ENCODE measurements at regions not wholly inside any gene's neighbourhood (a gene's known extent, or its start where the extent isn't known, plus 50 kb on each side); places are given as distances from the start of the nearest gene placed in this dataset.
A peak's percentile ranks its signal among the peaks of the same experiment; 100 is the strongest.

GRCh38 chr12:45601888-45602287, 127.6 kb upstream of the ARID2 start:
- no peak for TF ChIP-seq CTCF (IDR thresholded peaks at IDR 0.05)
- no peak for TF ChIP-seq POLR2A (IDR thresholded peaks at IDR 0.05)
- H3K4me3 ChIP-seq, result no peak overlapping the region
- no peak overlapping the region for H3K27ac ChIP-seq
- intact Hi-C loops (cut with DNase I), result no loop called here
- DNase-seq, result no peak
- no peaks in the 10 kb centered on the region for H3K27me3 ChIP-seq
- 31 to 34% methylated on average over 4 of the region's 4 CpGs for WGBS, 2 donors
- no peaks in the 10 kb centered on the region for H3K4me1 ChIP-seq
- H3K9me3 ChIP-seq, result no peaks in the 10 kb centered on the region
- ATAC-seq, result no peak
- H3K36me3 ChIP-seq (replicated peaks in 1 of 2; ENCODE audit: insufficient read depth in 1 of 2, low read depth in 2 of 2), result no peaks in the 10 kb centered on the region

DNA sequence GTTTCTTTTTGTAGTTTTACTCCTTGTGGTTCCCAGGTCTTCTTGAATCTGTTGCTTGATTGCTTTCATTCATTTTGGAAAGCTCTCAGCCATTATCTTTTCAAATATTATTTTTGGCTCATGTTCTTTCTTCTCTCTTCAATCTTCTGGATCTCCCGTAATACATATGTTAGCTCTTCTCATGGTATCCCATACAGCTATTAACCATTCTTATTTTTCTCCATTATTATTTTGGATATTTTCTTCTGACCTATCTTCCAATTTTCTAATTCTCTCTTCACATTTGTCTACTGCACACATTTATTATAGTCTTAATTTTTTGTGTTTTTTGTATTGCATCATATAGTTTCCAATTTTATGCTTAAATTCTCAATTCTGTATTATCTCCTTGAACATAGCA, 123.9 kb upstream of the ARID2 start:
- WGBS, 2 donors, result 69 to 70% methylated on average over 1 of the region's 1 CpG
- TF ChIP-seq CTCF (IDR thresholded peaks at IDR 0.05), result no peak
- TF ChIP-seq POLR2A (IDR thresholded peaks at IDR 0.05), result no peak
- Histone ChIP-seq H3K36me3 (replicated peaks in 1 of 2; ENCODE audit: insufficient read depth in 1 of 2, low read depth in 2 of 2) (no peaks in the 10 kb centered on the region), H3K27ac (no peak overlapping the region), H3K9me3 (no peaks in the 10 kb centered on the region), H3K4me3 (no peak overlapping the region), H3K4me1 (no peaks in the 10 kb centered on the region), H3K27me3 (no peaks in the 10 kb centered on the region)
- intact Hi-C loops (cut with DNase I), result no loop called here
- DNase-seq (no peak), ATAC-seq (no peak)

DNA sequence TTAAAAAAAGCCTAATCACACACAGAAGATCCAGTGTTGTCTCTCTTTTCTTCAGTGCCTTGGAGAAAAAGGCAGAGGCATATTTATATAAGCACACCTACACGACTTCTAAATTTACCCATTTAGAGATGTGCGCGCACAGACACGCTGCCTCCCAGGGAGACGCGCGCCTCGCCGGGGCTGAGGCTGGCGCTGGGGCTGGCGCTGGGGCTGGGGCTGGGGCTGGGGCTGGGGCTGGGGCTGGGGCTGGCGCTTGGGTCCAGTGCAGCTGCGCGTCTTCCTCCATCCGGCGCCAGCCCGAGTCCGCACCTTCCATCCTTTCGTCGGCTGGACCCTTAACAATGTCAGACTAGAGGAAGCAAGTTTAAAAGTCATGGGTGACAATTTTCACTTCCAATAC, 118.4 kb upstream of the ARID2 start:
- no peaks in the 10 kb centered on the region for H3K9me3 ChIP-seq
- WGBS, 2 donors, result 23 to 42% methylated on average over 4 to 20 of the region's 20 CpGs
- no peaks in the 10 kb centered on the region for H3K27me3 ChIP-seq
- H3K36me3 ChIP-seq (replicated peaks in 1 of 2; ENCODE audit: insufficient read depth in 1 of 2, low read depth in 2 of 2), result no peaks in the 10 kb centered on the region
- no peak overlapping the region for H3K4me3 ChIP-seq
- no peak for TF ChIP-seq CTCF (IDR thresholded peaks at IDR 0.05)
- TF ChIP-seq POLR2A (IDR thresholded peaks at IDR 0.05), result no peak
- no peak overlapping the region for H3K27ac ChIP-seq
- intact Hi-C loops (cut with DNase I), result no loop called here
- no peak for ATAC-seq
- DNase-seq, result no peak
- no peaks in the 10 kb centered on the region for H3K4me1 ChIP-seq

GRCh38 chr12:45611495-45611894, 118.0 kb upstream of the ARID2 start:
- H3K4me3 ChIP-seq, result no peak overlapping the region
- H3K9me3 ChIP-seq, result no peaks in the 10 kb centered on the region
- intact Hi-C loops (cut with DNase I), result no loop called here
- ATAC-seq, result no peak
- no peaks in the 10 kb centered on the region for H3K27me3 ChIP-seq
- TF ChIP-seq CTCF (IDR thresholded peaks at IDR 0.05) (no peak), POLR2A (IDR thresholded peaks at IDR 0.05) (no peak)
- H3K27ac ChIP-seq, result peak overlapping the region in 1 of 4 donors; percentile 15
- 73 to 87% methylated on average over 5 of the region's 5 CpGs for WGBS, 2 donors
- DNase-seq, result no peak
- H3K4me1 ChIP-seq, result no peaks in the 10 kb centered on the region
- no peaks in the 10 kb centered on the region for H3K36me3 ChIP-seq (replicated peaks in 1 of 2; ENCODE audit: insufficient read depth in 1 of 2, low read depth in 2 of 2)

DNA sequence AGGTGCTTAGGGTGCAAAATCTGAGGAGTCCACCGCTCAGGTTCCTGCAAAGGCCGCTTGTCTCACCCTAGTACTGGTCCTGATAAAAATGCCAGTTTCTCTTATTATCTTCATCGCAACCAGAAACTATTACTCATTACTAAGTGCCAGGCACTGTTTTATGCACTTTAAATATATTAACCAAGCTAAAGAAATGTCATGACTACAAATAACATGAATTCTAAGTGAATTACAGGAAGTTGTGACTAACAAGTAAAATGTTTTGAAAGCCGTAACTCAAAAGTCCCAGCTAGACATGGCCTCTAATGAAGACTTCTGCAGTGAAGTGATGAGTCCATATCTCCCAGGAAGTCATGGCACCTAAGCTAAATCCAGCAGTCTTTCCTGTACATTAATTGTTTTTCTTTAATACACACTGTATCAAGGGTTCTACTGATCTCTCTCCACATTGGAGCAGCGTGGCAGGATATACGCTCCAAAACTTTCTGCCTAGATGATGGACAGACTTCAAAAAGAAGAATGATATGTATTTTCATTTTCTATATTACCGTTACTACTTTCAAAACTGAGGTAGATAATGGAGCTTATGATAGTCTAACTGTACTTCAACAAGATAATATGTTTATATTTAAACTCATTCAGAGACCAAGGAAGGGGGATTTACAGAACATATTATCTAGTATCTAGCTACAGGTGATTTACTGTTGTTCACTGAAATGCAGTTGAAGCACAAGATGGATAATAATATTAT, 117.3 kb upstream of the ARID2 start:
- WGBS, 2 donors, result 90 to 91% methylated on average over 7 of the region's 7 CpGs
- TF ChIP-seq CTCF (IDR thresholded peaks at IDR 0.05) (no peak), POLR2A (IDR thresholded peaks at IDR 0.05) (no peak)
- no peaks in the 10 kb centered on the region for H3K4me1 ChIP-seq
- intact Hi-C loops (cut with DNase I), result no loop called here
- H3K27me3 ChIP-seq, result no peaks in the 10 kb centered on the region
- no peaks in the 10 kb centered on the region for H3K36me3 ChIP-seq (replicated peaks in 1 of 2; ENCODE audit: insufficient read depth in 1 of 2, low read depth in 2 of 2)
- peak overlapping the region in 1 of 4 donors; percentile 15 for H3K27ac ChIP-seq
- ATAC-seq (no peak), DNase-seq (no peak)
- no peak overlapping the region for H3K4me3 ChIP-seq
- no peaks in the 10 kb centered on the region for H3K9me3 ChIP-seq
